ENCODE measurements at regions not wholly inside any gene's neighbourhood (a gene's known extent, or its start where the extent isn't known, plus 50 kb on each side); places are given as distances from the start of the nearest gene placed in this dataset.

GRCh38 chr2:166560022-166560421 lies 66.0 kb upstream of the SCN7A start:
- WGBS, 2 experiments (ENCODE audit: extremely low coverage in 2 of 2, insufficient read length in 1 of 2), result no CpG with 5 or more reads among the region's 2 CpGs
- H4K8ac ChIP-seq (ENCODE audit: low read depth in 2 of 2, low read length in 2 of 2), result no peak overlapping the region
- dilution Hi-C loops (cut with HindIII; ENCODE audit: low sequenced_read_pairs, unreplicated experiment) (no loop called here), intact Hi-C loops (cut with micrococcal nuclease) (no loop called here), in situ Hi-C loops (cut with MboI; ENCODE audit: low sequenced_read_pairs) (no loop called here)
- H4K91ac ChIP-seq (ENCODE audit: insufficient read depth, low read depth, low read length), result no peak overlapping the region
- no peaks in the 10 kb centered on the region for H4K20me1 ChIP-seq (ENCODE audit: insufficient read depth, low read length)
- no peak overlapping the region for H2AK5ac ChIP-seq (ENCODE audit: low read depth, low read length)
- no peak overlapping the region for H3K56ac ChIP-seq (ENCODE audit: extremely low read depth, insufficient read depth, low read length)
- H3K9me3 ChIP-seq (ENCODE audit: control insufficient read depth, insufficient read depth, low read length), result no peaks in the 10 kb centered on the region
- ATAC-seq (ENCODE audit: low read depth) (no peak), DNase-seq (no peak)
- no peaks in the 10 kb centered on the region for H3K36me3 ChIP-seq (ENCODE audit: control insufficient read depth, insufficient read depth, low read length)
- H3K4me2 ChIP-seq (ENCODE audit: low read depth, low read length), result no peak overlapping the region
- no peak overlapping the region for H3K9ac ChIP-seq (ENCODE audit: low read depth, low read length)
- TF ChIP-seq RCOR1 (IDR thresholded peaks at IDR 0.05; ENCODE audit: insufficient replicate concordance, low read length) (no peak), CEBPB (IDR thresholded peaks at IDR 0.05; ENCODE audit: low read depth, low read length) (peak; percentile 68)
- no peak overlapping the region for H2AK9ac ChIP-seq (replicated peaks; ENCODE audit: low read depth, low read length, poor library complexity)
- 0 out of 2 replicates have a peak, but pooled peaks cover 2% of the 10 kb centered on the region for H3K9me1 ChIP-seq (ENCODE audit: insufficient read depth, low read length)
- no peak overlapping the region for H3K14ac ChIP-seq (replicated peaks; ENCODE audit: low read depth, low read length)
- no TSS peak for BruUV-seq (replicated peaks)
- no peak overlapping the region for H3K27ac ChIP-seq (ENCODE audit: insufficient read depth, low read length)
- no peak overlapping the region for H2BK15ac ChIP-seq (ENCODE audit: low read depth, low read length)
- H3K4me1 ChIP-seq (ENCODE audit: control insufficient read depth, insufficient read depth, low read length), result no peaks in the 10 kb centered on the region
- no peak overlapping the region for H3K4ac ChIP-seq (ENCODE audit: low read depth, low read length)
- H3K79me1 ChIP-seq (ENCODE audit: low read depth in 1 of 2, low read length in 2 of 2), result no peaks in the 10 kb centered on the region
- no peaks in the 10 kb centered on the region for H3K27me3 ChIP-seq (ENCODE audit: control insufficient read depth, insufficient read depth, low read length)
- no peak overlapping the region for H4K5ac ChIP-seq (ENCODE audit: low read depth, low read length)
- H2BK20ac ChIP-seq (ENCODE audit: low read depth, low read length), result no peak overlapping the region
- H2BK120ac ChIP-seq (ENCODE audit: low read depth, low read length), result no peak overlapping the region
- ChIA-PET POLR2A (ENCODE audit: unreplicated experiment) (no interaction called here), CTCF (no interaction called here)
- no peak overlapping the region for H3K18ac ChIP-seq (ENCODE audit: low read depth, low read length)
- H3K23ac ChIP-seq (ENCODE audit: low read depth, low read length), result no peak overlapping the region
- H2BK5ac ChIP-seq (ENCODE audit: low read depth, low read length, poor library complexity, severe bottlenecking), result no peak overlapping the region
- no peak overlapping the region for H3K4me3 ChIP-seq (ENCODE audit: insufficient read depth, low read depth, low read length)
- H2AFZ ChIP-seq (replicated peaks; ENCODE audit: low read length, poor library complexity), result no peak overlapping the region
